GM18858 (cell line): ENCODE measurements at regions not wholly inside any gene's neighbourhood (a gene's known extent, or its start where the extent isn't known, plus 50 kb on each side); places are given as distances from the start of the nearest gene placed in this dataset.
"Not testable (repeated sequence)": the region's sequence is repeated elsewhere in the genome, so short reads cannot be mapped to it uniquely, and the experiment has no call there.

ENCODE experiments used
- ATAC-seq: cut with Tn5 transposase; IDR thresholded peaks from one replicate; pipeline ENCODE4 v1.9.1; 2021; ENCODE audit not compliant: unreplicated experiment

DNA sequence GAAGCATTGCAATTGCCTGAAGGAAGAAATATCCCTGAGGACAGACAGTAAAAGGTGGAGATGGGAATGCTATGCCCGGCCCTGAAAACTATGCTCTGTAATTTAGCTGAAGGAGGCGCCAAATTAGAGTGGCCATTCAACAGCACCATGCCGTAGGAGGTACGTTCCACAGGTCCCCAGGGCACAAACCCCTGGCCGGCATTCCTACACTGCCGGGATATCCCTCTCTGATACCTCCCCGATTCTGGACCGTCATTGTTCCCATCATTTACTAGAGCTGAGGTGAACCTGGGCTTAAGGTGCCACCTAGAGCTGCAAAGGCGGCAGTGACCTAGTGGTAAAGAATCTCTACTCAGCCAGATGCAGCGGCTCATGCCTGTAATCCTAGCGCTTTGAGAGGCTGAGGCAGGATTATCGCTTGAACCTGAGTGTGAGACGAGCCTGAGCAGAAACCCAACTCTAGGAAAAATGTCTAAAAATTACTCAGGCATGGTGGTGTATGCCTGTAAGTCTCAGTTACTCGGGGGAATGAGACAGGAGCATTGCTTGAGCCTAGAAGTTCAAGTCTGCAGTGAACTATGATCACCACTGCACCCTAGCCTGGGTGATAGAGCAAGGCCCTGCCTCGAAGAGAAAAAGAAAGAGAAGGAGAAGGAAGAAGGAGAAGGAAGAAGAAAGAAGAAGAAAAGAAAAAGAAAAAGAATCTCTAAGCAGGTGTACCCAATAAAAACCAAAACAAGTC, 53.0 kb upstream of the TNKS2 start:
- ATAC-seq: no peak

DNA sequence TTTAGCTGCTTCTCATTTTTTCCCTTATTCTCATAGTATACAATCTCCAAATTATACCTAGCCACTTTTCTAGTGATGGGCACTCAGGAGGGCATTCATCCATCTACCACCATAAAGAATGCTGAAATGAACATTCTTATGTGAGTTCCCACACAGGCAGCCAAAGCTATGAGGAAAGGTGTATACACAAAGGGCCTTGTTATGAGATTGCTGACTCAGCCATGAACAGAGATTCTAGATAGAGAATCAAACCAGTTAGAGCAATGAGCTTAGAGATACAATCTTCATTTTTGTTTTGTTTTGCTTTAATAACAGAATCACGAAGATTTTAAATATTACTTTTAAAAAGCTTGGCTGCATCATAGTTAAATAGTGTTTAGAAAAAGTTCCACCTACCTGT, 54.8 kb upstream of the TNKS2 start:
- ATAC-seq: no peak

DNA sequence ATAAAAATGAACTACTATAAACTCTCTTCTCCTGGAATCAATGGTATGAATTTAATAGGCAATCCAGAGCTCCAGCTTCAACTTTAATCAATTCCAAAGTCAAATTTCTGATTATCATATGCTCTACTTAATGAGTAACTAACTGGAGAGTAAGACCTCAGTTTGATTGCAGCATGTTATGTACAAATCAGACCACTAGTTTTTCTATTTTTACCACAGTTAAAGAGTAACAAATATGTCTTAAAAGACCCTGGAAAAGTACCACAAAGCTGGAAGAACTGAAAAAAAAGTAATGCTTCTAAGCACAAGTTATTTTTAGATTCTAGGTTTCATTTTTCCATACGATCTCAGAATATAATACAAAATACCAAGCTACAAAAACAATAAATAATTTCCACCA, 56.0 kb upstream of the TNKS2 start:
- no peak for ATAC-seq

DNA sequence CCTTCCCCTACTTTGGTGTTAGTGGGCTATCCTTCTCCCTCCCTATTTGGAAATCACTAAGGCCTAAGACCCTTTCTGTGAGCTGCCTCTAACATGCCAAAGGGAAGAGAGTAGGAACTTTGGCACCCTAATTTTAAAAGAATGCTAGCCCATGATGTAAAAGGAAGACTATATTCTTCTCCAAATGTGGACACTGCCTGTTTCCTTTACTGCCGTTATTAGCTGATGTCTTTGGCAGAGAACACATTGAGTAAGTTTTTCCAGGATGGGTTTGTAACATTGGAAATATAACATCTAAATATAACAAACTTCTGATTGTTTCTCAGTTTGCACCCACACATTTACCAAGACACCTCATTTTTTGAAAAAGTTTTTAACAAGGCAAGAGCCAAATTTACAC, 56.9 kb upstream of the TNKS2 start:
- ATAC-seq: no peak

DNA sequence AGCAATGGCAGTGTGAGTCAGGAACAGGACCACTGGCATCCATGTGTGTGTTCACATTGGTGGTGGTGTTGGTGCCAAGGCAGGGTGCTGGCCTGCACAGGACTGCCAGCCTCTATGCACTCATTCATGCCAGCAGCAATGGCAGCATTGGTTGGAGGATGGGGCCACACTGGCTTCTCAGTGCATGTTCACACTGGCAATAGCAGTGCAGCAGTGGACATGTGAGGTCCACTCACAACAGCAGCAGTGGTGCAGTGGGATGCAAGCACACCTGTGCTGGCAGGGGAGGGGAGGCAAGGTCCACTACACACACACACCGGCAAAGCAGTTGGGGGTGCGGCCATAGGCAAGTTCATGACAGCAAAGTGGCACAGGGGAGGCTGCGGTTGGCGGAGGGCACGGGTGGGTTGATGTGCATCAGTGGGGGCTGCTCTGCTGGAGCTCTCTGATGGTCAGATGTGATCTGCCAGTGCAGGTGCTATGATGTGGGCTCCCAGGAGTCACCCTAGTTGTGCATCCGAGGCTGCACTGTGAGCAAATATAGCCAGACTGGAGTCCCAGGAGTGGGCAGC, 57.8 kb upstream of the TNKS2 start:
- ATAC-seq: no peak

DNA sequence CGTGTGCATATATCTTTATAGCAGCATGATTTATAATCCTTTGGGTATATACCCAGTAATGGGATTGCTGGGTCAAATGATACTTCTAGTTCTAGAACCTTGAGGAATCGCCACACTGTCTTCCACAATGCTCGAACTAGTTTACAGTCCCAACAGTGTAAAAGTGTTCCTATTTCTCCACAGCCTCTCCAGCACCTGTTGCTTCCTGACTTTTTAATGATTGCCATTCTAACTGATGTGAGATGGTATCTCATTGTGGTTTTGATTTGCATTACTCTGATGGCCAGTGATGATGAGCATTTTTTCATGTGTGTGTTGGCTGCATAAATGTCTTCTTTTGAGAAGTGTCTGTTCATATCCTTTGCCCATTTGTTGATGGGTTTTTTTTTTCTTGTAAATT, 66.0 kb upstream of the TNKS2 start:
- not testable (repeated sequence) for ATAC-seq

DNA sequence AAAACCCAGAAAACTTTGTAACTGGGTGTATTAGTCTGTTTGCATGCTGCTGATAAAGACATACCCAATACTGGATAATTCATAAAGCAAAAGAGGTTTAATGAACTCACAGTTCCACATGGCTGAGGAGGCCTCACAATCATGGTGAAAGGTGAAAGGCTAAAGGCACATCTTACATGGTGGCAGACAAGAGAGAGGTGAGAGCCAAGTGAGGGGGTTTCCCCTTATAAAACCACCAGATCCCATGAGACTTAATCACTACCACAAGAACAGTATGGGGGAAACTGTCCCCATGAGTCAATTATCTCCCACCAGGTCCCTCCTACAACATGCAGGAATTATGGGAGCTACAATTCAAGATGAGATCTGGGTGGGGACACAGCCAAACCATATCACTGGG, 68.9 kb upstream of the TNKS2 start:
- ATAC-seq: not testable (repeated sequence)

DNA sequence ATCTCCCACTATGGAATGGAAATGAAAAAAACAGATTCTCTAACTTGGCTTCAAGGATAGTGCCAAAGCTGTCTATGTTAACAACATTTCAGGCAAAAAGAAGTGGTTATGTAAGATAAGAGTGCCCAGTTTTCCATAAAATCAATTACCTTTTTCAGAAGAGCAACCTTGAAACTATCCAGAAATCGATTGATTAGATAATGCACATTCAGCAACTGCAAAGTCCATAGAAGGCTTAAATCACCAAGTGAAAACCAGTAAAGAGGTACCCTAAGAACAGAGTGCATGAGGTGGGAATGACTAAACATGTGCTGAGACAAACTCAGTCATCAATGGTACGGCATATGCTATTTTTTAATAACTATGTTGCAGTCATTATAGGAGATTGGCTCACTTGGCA, 71.9 kb upstream of the TNKS2 start:
- no peak for ATAC-seq

DNA sequence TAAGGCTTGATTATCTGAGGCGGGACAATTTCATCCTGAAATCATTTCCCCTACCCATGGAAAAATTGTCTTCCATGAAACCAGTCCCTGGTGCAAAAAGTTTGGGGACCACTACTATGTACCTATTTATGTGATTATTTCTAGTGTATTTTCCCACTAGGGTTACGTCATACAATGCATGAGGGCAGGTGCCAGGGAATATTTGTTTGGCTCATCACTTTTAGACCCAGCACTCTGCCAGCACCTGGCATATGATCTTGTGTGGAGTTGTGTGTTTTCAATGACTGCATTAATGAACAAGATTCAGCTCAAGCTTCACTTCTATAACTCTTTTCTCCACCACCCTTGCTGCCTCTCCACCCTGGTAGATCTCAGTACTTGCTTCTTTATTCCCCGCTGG, 73.3 kb upstream of the TNKS2 start:
- ATAC-seq: no peak

DNA sequence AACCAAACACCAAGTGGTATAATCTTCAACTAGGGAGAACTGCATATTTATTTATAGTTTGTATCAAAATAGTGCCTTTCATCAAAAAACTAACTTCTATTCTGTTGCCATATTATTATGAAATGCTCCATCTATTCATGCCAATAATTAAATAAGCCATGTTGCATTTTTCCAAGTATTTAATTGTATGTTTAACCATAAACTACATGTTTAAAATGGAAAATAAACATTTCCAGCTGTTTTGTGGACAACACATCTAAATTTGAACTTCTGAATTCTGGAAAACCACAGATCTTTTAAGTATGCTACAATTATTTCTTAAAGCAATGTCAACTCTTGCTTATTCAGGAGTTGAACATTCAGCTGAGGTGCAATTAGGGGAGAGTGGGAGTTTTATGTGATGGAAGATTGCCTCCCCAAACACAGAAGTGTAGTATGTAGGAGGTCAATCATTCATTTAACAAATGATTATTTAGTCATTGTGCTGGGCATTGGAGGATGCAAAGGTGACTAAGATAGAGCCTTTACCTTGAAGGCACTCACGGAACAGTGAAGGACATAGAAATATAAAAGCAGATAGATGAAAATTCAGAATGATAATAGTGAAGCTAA, 80.7 kb upstream of the PPP1R3C start:
- no peak for ATAC-seq

DNA sequence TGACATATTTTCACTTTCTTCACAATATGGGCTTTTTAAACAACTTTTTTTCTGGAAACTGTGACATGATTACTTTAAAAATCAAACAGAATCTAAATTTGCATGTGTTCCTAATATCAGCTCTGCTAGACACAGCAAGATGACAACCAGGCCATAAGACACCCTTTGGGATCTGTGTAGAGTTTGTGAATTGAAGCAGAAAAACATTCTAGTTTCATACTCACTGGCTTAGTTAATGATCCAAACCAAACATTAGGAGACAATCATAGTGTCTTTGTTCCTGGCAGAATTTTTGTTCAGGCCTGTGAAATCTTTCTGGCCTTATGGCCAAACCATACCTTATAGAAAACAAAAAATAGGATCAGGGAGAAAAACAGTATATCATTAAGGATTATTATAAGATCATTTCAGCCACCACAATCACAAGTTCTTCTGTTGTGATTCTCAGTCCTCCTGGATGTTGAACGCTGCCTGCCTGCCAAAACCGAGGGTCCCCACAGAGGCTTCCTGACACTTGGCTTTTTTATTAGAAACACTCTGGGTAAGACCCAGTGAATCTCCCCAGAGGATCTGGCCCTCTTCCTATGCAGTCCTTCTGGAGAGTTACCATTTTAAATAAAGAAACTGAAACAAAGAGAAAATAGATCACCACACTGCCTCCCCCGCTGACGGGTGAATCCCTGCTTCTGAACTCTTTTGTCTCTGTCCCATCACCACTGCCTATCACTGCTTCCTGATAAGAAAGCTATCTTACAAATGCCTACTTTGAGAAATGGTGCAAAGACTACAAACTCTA, 79.2 kb upstream of the PPP1R3C start:
- peak; percentile 64 for ATAC-seq

DNA sequence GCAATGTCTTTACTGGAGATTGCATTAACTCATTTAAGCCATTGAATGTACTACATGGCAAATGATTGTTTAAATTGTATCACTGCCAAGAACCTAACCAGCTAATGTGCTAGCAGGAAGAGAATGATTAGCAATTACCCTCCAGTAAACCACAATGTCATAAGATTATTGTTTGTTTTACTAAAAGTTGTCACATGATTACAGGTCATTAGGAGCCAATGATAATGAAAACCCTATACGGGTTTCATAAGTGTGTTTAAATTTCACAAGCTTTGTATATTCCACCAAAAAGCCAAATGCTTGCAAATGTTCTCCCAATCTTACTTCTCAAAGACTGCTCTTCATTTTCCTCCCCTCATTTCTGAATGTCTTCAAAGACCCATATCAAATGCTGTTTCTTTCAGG, 76.5 kb upstream of the PPP1R3C start:
- ATAC-seq: no peak

DNA sequence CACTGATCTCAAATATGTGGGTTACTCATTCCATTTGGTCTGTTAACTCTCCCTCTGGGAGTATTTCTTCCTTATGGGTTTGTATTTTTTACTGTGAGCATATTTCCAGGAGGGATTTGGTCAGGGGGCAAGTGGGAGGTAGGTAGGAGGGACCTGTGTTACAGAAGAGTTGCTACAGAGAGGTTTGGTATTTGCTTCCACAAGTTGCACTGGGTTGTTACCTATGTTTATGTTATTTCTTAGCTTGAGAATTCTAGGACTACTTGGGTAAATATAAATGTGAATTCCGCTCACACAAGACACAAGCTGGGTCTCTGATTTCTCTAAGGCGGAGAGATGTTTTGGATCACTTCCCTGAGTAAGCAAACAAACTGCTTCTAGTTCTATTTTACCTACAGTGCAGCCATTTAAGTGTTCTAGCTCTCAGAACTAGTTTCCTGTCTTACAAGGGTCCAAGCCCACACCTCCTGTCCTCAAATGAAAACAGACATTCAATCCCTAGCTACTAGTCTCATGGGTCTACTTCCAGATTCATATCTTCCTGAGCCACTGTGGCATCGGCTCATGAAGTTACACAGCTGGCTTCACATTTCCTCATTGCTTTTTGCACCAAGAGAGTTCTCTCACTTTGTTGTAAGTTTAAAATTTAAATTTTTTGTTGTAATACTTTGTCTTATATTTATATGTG, 75.4 kb upstream of the PPP1R3C start:
- no peak for ATAC-seq

DNA sequence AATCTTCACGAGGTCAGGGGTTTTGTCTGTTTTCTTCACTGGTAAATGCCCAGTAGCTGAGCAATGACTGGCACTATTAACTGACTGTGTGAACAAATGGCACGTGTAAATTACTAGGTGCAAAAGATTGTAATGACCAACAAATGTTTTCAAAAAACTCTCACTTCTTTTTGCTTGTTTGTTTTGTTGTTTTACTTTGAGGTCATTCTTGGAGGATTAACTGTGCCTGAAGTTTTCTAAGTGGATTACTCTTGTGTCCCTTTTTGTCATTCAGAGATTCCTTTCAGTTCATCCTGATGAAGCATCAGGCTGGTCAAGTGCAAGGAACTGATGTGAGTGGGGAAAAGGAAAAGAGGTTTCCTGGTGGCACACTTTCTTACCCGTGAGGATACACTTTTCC, 74.4 kb upstream of the PPP1R3C start:
- no peak for ATAC-seq

DNA sequence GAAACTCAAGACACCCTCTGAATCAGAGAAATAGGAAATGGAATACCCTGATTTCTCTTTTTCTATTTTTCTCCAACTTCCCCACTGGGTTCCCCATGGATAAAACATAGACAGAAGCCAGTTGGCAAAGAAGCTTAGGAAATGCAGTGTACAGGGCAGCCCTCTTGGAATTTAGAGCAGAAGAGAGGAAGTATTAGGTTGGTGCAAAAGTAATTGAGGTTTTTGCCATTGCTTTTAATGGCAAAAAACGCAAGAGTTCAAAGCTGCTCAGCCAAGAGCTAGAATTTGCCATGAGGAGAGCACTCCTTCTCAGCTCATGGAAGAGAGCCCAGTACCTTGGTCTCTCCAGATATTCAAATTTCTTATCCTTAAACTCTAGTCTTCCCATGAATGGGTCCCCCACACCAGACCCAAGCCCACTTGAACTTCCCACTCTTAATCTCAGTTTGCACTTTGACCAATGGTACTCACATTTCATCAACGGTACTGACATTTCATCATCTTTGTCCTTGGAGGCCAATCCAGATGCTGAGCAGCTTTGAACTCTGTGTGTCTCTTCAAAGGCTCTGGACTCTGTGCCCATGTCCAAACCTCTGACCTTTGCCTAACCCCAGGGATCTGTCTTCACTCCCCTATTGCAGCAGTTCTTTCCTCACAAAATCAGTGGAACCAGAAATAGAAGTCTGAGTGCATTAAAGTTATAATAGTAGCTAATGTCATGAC, 73.2 kb upstream of the PPP1R3C start:
- no peak for ATAC-seq

DNA sequence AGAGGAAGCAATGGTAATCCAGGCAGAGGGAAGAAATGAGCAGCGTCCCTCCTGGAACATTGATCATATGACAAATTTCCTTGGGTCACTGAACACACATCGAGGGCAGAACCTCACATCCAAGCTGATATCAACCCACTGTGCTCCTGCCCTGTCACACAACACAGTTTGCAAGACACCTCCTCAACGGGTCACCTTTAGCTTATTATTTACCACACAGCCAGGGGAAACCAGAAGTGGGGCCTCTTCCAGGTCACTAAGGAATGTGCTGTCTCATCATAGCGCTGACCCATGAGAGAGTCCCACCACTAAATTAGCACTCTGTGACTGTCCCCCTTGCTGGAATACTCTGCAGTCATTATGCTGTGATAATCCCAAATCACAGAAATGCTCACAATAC, 69.7 kb upstream of the PPP1R3C start:
- no peak for ATAC-seq

DNA sequence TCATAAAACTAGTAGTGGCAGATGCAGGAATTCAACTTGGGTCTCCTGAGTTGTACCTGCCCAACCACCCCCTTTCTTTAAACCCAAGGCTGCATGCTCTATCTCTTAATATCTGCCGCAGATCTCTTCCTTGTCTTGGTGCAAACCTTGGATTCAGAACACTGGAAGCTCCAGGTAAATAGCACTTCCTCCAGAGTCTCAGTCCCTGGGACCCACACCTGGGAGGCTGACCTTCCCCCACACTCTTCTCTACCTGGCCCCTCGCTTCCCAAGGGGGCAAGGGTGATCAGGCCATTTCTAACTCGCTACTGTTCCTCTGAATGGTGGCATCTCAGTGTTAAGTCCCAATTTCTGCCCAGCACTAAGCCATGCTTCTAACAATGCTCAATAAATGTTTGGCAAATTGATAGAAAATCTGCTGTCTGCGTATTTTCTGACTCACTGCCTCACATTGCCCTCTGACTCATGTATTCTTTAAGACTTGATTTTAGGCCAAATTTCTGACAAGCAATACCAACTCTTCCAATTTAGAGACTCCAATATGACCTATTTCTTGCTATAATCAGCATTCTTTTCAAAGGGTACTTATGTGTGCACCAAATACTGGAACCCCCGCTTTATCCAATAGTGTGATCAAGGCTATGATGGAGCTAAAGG, 68.0 kb upstream of the PPP1R3C start:
- ATAC-seq: no peak

DNA sequence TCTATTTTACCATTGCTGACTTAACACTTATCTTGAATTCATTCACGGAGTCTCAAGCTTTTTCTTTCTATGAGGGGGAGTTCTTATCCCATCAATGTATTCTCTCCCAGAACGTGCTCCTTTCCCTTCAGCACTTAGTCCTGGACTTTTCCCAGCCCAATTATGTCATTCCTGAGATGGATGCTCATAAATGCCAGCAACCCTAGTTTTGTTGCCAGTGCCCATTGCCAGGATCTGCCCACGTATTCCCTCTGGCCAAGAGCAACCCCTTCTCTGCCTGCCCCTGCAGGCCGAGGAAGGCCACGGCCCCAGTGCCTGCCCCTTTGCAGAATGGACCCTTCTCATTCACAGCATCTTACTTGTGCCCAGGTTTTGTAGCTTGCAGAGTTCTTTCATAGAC, 67.4 kb upstream of the PPP1R3C start:
- no peak for ATAC-seq

DNA sequence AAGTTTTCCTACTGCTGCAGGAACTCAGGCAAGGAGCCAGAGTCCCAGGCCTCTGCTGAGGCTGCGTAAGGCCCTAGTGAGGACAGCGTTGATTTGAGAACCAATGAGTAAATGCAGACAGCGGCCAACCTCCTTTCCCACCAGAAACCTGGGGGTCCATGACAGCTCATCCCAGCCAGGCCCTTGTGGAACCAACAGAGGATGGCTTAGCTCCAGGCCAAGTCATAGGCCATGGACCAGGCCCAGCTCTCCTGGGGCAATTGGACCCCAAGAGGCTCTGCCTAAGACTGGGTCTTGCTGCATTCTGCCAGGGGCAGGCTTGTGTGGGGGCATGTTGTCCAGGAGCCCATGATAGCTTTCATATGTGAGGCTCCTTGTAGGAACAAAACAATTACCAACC, 65.4 kb upstream of the PPP1R3C start:
- ATAC-seq: no peak

DNA sequence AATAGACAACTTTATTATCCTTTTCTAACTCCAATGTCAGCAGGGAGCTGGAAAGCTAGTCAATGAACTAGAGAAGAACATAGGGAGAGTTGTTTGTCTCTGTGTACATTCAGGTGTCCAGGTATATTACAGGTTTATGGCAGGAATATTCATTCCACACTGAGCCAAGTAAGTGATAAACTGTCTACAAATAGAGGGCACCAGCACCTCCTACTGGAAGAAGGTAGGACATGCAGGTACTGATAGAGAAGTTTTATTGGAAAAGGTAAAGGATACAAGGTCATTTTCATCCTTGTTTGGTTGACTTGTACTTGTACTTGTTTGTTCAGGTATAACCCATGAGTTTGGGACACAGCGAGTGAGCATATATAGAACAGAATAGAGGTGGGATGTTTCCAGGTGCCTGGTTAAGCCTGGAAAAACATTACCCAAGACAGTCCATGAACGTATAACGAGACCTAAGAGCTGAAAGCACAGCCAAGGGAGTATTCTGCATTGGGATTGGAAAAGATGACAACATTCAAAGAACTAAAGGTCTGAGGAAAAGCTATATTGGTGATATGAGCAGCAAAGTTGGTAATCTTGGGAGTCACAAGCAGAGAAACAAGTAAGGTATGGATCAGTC, 61.4 kb upstream of the PPP1R3C start:
- no peak for ATAC-seq
